ENCODE measurements at regions not wholly inside any gene's neighbourhood (a gene's known extent, or its start where the extent isn't known, plus 50 kb on each side); places are given as distances from the start of the nearest gene placed in this dataset.

DNA sequence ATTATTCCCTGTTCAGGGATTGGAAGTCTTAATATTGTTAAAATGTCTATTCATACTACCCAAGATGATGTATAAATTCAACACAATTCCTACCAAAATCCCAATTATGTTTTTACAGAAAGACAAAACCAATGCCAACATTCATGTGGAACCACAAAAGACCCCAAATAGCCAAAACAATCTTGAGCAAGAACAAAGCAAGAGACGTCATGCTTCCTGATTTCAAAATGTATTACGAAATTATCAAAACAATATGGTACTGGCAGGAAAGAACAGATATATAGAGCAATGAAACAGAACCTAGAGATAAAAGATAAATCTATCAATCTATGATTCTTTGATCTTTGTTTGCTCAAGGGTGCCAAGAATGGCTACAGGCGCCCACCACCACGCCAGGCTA is 237.9 kb downstream of the TAF11L14 start:
- H3K27me3 ChIP-seq (ENCODE audit: control insufficient read depth, insufficient read depth, low read length), result no peaks in the 10 kb centered on the region
- H3K9me3 ChIP-seq (ENCODE audit: control insufficient read depth, low read length), result no peaks in the 10 kb centered on the region
- H3K36me3 ChIP-seq (ENCODE audit: control insufficient read depth, insufficient read depth, low read length), result no peaks in the 10 kb centered on the region
- H3K4me1 ChIP-seq (ENCODE audit: control insufficient read depth, insufficient read depth, low read length), result no peaks in the 10 kb centered on the region
- no peak overlapping the region for H3K4me3 ChIP-seq (ENCODE audit: low read length)
- H3K9ac ChIP-seq (ENCODE audit: low read length), result no peak overlapping the region

DNA sequence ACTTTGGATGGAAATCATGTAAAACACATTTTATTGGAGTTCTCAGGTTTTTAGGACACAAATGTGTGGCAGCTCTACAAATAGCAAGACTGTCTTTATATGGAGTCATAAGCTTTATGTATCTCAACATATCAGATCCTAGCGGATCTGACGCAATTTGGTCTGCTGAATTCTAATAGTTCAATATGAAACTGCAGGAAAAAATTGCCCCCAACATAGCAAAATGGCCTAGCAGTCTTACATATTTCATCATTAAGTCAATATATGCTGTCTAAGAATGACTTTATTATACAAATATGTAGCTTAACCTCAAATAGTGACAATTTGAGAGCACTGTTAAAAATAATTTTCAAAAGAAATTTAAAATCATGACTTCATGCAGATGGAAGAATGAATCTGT is 244.3 kb downstream of the TAF11L14 start:
- no peaks in the 10 kb centered on the region for H3K9me3 ChIP-seq (ENCODE audit: control insufficient read depth, low read length)
- H3K27me3 ChIP-seq (ENCODE audit: control insufficient read depth, insufficient read depth, low read length), result no peaks in the 10 kb centered on the region
- no peaks in the 10 kb centered on the region for H3K4me1 ChIP-seq (ENCODE audit: control insufficient read depth, insufficient read depth, low read length)
- no peak overlapping the region for H3K4me3 ChIP-seq (ENCODE audit: low read length)
- H3K36me3 ChIP-seq (ENCODE audit: control insufficient read depth, insufficient read depth, low read length), result no peaks in the 10 kb centered on the region
- H3K9ac ChIP-seq (ENCODE audit: low read length), result no peak overlapping the region

DNA sequence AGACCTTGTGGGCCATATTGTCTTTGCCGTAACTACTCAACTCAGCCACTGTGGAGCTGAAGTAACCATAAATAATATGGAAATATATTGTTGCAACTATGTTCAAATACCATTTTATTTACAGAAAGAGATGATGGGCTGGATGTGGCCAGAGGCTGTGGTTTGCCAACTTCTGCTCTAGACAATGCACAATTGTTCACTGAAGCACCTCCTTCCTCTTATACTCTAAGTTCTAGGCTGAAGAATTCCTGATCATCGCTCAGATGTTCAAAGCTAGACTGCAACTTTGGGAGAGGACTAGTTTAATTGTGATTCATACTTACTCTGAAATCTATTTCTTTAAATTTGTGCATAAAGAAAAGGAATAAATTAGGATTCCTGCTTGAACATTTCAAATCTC is 245.0 kb downstream of the TAF11L14 start:
- Histone ChIP-seq H3K9me3 (ENCODE audit: control insufficient read depth, low read length) (no peaks in the 10 kb centered on the region), H3K4me1 (ENCODE audit: control insufficient read depth, insufficient read depth, low read length) (no peaks in the 10 kb centered on the region), H3K27me3 (ENCODE audit: control insufficient read depth, insufficient read depth, low read length) (no peaks in the 10 kb centered on the region), H3K36me3 (ENCODE audit: control insufficient read depth, insufficient read depth, low read length) (no peaks in the 10 kb centered on the region), H3K9ac (ENCODE audit: low read length) (no peak overlapping the region), H3K4me3 (ENCODE audit: low read length) (no peak overlapping the region)

DNA sequence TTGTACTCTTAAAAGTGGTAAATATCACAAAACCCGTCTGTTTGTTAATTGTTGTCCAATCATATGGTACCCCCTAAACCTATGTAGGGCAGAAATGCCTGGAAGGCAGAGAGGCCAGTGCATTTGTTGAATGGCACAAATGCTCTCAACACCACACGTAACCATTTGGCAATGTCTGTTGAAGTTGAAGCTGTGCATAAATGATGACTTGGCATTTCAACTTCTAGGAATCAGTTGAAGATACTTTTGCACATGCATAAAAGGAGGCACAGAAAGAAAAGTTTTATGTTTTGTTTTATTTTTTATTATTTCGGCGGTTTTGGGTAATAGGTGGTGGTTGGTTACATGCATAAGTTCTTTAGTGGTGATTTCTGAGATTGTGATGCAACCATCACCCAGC is 246.6 kb downstream of the TAF11L14 start:
- no peak overlapping the region for H3K9ac ChIP-seq (ENCODE audit: low read length)
- no peaks in the 10 kb centered on the region for H3K4me1 ChIP-seq (ENCODE audit: control insufficient read depth, insufficient read depth, low read length)
- no peaks in the 10 kb centered on the region for H3K27me3 ChIP-seq (ENCODE audit: control insufficient read depth, insufficient read depth, low read length)
- H3K36me3 ChIP-seq (ENCODE audit: control insufficient read depth, insufficient read depth, low read length), result no peaks in the 10 kb centered on the region
- no peaks in the 10 kb centered on the region for H3K9me3 ChIP-seq (ENCODE audit: control insufficient read depth, low read length)
- H3K4me3 ChIP-seq (ENCODE audit: low read length), result no peak overlapping the region

DNA sequence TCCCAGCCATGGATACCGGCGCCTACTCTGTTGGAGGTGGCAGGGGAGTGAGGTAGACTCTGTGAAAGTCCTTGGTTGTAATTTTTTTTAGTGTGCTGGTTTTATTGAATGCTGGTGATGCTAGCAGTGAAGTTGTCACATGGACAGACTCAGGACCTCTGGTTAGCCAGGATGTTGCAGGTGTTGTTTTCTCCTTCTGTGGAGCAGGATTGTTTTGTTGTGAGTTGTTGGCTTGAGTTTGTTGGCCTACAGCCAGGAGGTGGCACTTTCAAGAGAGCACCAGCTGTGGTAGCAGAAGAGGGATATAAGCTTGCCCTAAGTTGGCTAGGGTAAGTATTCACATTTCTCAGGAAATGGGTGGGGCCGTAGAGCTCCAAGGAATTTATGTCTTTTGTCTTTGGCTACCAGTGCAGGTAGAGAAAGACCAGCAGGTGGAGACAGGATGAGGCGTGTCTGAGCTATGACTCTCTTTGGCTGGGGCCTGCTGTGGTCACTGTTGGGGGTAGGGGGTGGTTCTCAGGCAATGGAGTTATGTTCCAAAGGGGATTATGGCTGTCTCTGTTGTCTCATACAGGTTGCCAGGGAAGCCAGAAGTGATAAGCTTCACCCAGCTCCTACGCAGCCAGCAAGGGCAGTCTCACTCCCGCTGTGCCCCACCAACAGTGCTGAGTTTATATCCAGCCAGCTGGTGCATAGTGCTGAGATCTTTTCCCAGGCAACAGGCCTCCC is 248.7 kb downstream of the TAF11L14 start:
- Histone ChIP-seq H3K4me1 (ENCODE audit: control insufficient read depth, insufficient read depth, low read length) (no peaks in the 10 kb centered on the region), H3K9ac (ENCODE audit: low read length) (no peak overlapping the region), H3K4me3 (ENCODE audit: low read length) (no peak overlapping the region), H3K9me3 (ENCODE audit: control insufficient read depth, low read length) (no peaks in the 10 kb centered on the region), H3K27me3 (ENCODE audit: control insufficient read depth, insufficient read depth, low read length) (no peaks in the 10 kb centered on the region), H3K36me3 (ENCODE audit: control insufficient read depth, insufficient read depth, low read length) (no peaks in the 10 kb centered on the region)

DNA sequence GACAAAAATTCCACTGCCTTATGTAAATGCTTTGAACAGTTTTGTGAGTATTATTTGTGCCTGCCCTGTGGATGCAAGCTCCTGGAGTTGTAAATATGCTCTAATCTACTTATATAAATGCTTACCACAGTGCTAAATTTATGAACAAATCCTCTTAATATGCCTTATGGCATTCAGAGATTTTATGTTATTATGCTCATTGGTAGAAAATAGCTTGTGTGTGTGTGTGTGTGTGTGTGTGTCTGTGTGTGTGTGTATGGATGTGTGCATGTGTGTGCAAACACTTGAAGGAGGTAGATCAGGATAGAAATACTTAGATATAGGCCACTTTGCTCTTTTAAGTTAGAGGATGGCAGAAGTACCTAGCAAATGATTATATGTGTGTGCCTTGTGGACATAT is 253.9 kb downstream of the TAF11L14 start:
- Histone ChIP-seq H3K9ac (ENCODE audit: low read length) (no peak overlapping the region), H3K4me3 (ENCODE audit: low read length) (no peak overlapping the region), H3K4me1 (ENCODE audit: control insufficient read depth, insufficient read depth, low read length) (no peaks in the 10 kb centered on the region), H3K9me3 (ENCODE audit: control insufficient read depth, low read length) (no peaks in the 10 kb centered on the region), H3K27me3 (ENCODE audit: control insufficient read depth, insufficient read depth, low read length) (no peaks in the 10 kb centered on the region), H3K36me3 (ENCODE audit: control insufficient read depth, insufficient read depth, low read length) (no peaks in the 10 kb centered on the region)

DNA sequence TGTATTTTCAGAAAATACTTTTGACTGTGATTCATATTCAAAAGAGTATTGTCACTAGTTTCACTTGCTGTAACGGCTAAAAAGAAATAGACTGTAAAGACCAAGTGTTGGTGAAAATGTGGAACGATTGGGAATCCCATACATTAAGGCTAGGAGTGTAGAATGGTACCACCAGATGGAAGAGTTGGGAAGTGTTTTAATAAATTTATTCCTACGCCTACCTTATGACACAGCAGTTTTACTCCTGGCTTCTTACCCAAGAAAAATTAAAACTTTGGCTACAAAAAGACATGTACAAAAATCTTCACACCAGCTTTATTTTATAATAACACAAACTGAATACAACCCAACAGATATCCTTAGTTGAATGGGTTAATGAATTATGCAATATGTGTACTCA is 256.2 kb downstream of the TAF11L14 start:
- no peaks in the 10 kb centered on the region for H3K36me3 ChIP-seq (ENCODE audit: control insufficient read depth, insufficient read depth, low read length)

DNA sequence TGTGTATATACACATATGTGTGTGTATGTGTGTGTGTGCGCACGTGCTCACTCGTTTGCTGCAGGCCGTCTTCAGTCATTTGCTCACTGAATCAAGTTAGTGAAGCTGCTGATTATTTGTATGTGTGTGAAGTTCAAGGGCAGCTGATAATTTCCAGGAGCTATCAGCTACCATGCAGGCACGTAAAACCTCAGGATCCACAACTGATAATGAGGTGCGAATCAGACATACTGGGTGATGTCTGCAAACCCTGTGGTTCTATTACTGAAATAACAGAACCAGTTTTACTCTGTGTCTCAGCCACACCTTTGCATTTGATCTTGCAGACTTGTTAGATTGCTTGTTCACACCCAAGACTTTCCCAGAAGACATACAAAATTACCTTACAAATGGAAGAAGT is 257.6 kb downstream of the TAF11L14 start:
- Histone ChIP-seq H3K4me3 (ENCODE audit: low read length) (no peak overlapping the region), H3K36me3 (ENCODE audit: control insufficient read depth, insufficient read depth, low read length) (no peaks in the 10 kb centered on the region), H3K27me3 (ENCODE audit: control insufficient read depth, insufficient read depth, low read length) (no peaks in the 10 kb centered on the region), H3K4me1 (ENCODE audit: control insufficient read depth, insufficient read depth, low read length) (no peaks in the 10 kb centered on the region), H3K9me3 (ENCODE audit: control insufficient read depth, low read length) (no peaks in the 10 kb centered on the region), H3K9ac (ENCODE audit: low read length) (no peak overlapping the region)

More for the DNA sequence above, 256.2 kb downstream of the TAF11L14 start:
- no peak overlapping the region for H3K4me3 ChIP-seq (ENCODE audit: low read length)
- H3K4me1 ChIP-seq (ENCODE audit: control insufficient read depth, insufficient read depth, low read length), result no peaks in the 10 kb centered on the region
- H3K9ac ChIP-seq (ENCODE audit: low read length), result no peak overlapping the region
- H3K9me3 ChIP-seq (ENCODE audit: control insufficient read depth, low read length), result no peaks in the 10 kb centered on the region
- H3K27me3 ChIP-seq (ENCODE audit: control insufficient read depth, insufficient read depth, low read length), result no peaks in the 10 kb centered on the region

DNA sequence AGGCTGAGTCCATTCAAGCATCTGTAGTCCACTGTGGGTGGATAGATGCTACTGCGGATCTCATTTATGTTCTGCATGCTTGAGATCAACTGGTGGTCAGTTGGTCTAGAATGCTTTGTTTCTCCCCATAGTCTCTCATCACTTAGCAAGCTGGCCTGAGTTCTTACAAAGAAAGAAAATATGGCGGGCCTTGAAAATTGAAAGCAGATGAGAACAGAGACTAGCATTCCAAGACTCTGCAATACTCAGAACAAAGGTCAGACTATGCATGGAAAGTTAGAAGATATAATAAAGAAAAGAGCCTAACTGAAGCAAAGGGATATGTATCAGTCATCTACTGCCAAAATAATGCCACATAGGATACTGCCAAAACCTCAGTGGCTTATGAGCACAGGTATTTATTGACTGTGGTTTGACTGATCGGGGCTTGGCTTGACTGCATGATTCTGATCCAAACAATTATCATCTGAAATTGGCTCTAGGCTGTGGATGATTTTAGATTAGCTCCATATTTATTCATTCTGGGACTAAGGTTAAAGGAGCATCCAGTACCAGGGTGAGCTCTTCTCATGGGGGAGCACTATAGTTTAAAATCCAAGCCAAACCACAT is 258.9 kb downstream of the TAF11L14 start:
- Histone ChIP-seq H3K36me3 (ENCODE audit: control insufficient read depth, insufficient read depth, low read length) (no peaks in the 10 kb centered on the region), H3K4me3 (ENCODE audit: low read length) (no peak overlapping the region), H3K9me3 (ENCODE audit: control insufficient read depth, low read length) (no peaks in the 10 kb centered on the region)

DNA sequence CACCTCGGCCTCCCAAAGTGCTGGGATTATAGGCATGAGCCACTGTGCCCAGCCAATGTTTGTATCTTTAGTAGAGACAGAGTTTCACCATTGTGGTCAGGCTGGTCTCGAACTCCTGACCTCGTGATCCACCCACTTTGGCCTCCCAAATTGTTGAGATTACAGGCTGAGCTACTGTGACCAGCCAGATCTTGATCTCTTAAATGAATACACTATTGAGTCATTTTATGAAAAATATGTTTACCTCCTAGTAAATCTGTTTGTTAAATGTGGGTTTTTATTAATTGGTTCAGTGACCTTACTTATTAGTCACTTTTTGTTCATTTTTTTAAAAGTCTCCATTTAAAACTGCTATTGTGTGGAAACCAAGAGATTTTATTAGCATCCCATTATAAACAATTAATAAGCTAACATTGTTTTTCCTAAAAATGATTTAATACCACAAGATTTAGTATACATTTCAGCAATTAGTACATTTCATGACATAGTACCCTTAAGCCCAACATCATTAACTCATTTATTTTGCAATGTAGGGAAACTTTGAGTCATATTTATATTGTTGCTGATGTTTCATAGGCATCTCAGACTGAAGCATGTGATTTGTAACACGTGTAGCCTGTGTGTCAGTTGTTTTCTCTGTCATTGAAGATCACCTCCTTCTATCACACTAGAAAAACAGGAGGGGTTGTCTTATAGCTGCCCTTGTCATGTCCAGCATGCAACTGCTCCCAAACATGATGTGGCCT is 261.2 kb downstream of the TAF11L14 start:
- Histone ChIP-seq H3K4me3 (ENCODE audit: low read length) (no peak overlapping the region), H3K4me1 (ENCODE audit: control insufficient read depth, insufficient read depth, low read length) (no peaks in the 10 kb centered on the region), H3K36me3 (ENCODE audit: control insufficient read depth, insufficient read depth, low read length) (no peaks in the 10 kb centered on the region)

More for the DNA sequence above, 258.9 kb downstream of the TAF11L14 start:
- H3K4me1 ChIP-seq (ENCODE audit: control insufficient read depth, insufficient read depth, low read length), result no peaks in the 10 kb centered on the region
- H3K27me3 ChIP-seq (ENCODE audit: control insufficient read depth, insufficient read depth, low read length), result no peaks in the 10 kb centered on the region
- no peak overlapping the region for H3K9ac ChIP-seq (ENCODE audit: low read length)

DNA sequence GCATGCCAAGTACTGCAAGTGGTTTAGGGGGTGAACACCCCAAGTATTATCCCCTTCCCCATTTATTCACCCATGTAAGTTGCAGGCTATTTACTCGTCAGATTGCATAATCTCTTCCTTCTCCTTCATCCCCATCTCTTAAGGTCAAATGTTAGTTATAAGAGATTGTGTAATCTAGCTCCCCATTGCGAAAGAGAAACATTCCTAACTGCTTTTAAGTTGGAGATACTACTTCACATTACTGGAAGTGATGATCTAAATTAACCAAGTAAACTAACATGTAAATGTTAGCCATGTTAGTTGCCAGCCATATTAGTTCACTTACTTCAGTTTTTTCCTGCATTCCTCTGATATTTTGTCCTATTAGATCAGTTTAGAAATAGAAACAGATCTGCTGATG is 262.3 kb downstream of the TAF11L14 start:
- H3K4me3 ChIP-seq (ENCODE audit: low read length), result no peak overlapping the region
- no peak overlapping the region for H3K9ac ChIP-seq (ENCODE audit: low read length)
- H3K27me3 ChIP-seq (ENCODE audit: control insufficient read depth, insufficient read depth, low read length), result no peaks in the 10 kb centered on the region
- no peaks in the 10 kb centered on the region for H3K4me1 ChIP-seq (ENCODE audit: control insufficient read depth, insufficient read depth, low read length)
- H3K36me3 ChIP-seq (ENCODE audit: control insufficient read depth, insufficient read depth, low read length), result no peaks in the 10 kb centered on the region
- H3K9me3 ChIP-seq (ENCODE audit: control insufficient read depth, low read length), result no peaks in the 10 kb centered on the region

More for the DNA sequence above, 261.2 kb downstream of the TAF11L14 start:
- Histone ChIP-seq H3K9ac (ENCODE audit: low read length) (no peak overlapping the region), H3K9me3 (ENCODE audit: control insufficient read depth, low read length) (no peaks in the 10 kb centered on the region), H3K27me3 (ENCODE audit: control insufficient read depth, insufficient read depth, low read length) (no peaks in the 10 kb centered on the region)

DNA sequence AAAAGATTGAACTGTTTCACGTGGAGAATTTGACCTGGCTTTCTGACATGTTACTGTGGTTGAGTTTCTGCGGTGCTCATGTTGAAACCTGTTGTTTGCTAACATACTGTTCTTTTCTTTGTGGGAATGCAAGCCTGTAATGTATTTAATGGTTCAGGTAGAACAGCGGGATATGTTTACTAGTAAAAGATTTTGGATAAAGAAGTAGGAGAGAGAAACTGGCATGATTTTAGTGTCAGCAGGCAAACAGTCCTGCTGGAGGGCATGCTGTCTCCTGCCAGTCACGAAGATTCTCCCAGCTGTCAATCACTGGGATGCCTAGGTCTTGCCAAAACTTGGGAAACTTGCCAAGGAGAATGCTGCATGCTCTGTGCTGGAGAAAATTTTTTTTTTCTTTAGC is 263.5 kb downstream of the TAF11L14 start:
- H3K9me3 ChIP-seq (ENCODE audit: control insufficient read depth, low read length), result no peaks in the 10 kb centered on the region

More for the DNA sequence above, 263.5 kb downstream of the TAF11L14 start:
- Histone ChIP-seq H3K4me3 (ENCODE audit: low read length) (no peak overlapping the region), H3K4me1 (ENCODE audit: control insufficient read depth, insufficient read depth, low read length) (no peaks in the 10 kb centered on the region), H3K36me3 (ENCODE audit: control insufficient read depth, insufficient read depth, low read length) (no peaks in the 10 kb centered on the region), H3K9ac (ENCODE audit: low read length) (no peak overlapping the region), H3K27me3 (ENCODE audit: control insufficient read depth, insufficient read depth, low read length) (no peaks in the 10 kb centered on the region)

All from mucosa of stomach (tissue), 1 donor.